IMR-90 (cell line): ENCODE measurements at regions not wholly inside any gene's neighbourhood (a gene's known extent, or its start where the extent isn't known, plus 50 kb on each side); places are given as distances from the start of the nearest gene placed in this dataset.

ENCODE experiments used
- ATAC-seq: fragments of 200-7000 bp; cut with Tn5 transposase; 2 replicates; pipeline ENCODE4 v1.9.1; 2020; ENCODE audit warnings: low read depth, mild to moderate bottlenecking, moderate library complexity
- BruUV-seq: library from RNA; stranded (reverse); fragments of 400-500 nt; replicated peaks from 2 replicates; lab custom pipeline; 2021; lab: Mats Ljungman, UMichigan
- CTCF ChIA-PET: fragments of 300-600 bp; formaldehyde crosslinking; extraction: SDS; loops from one replicate; lab custom pipeline; 2021; ENCODE audit warnings: antibody characterized with exemption; lab: Yijun Ruan, JAX
- POLR2A ChIA-PET: fragments of 300-600 bp; sonication (Branson Sonifier 250); formaldehyde crosslinking; loops from one replicate; lab custom pipeline; 2022; ENCODE audit warnings: antibody characterized with exemption; ENCODE audit not compliant: unreplicated experiment; lab: Charles Lee
- DNase-seq: peaks from one replicate; pipeline ENCODE4 v3.0.0; 2013
- H2AFZ ChIP-seq: replicated peaks from 2 replicates; pipeline ENCODE3; 2013; ENCODE audit warnings: low read length, mild to moderate bottlenecking; ENCODE audit not compliant: poor library complexity
- H2AK5ac ChIP-seq: 2 replicates; pipeline ENCODE4 v1.6.1; 2013; ENCODE audit warnings: low read depth, low read length, inconsistent platforms
- H2AK9ac ChIP-seq: replicated peaks from 2 replicates; pipeline ENCODE3; 2013; ENCODE audit warnings: mild to moderate bottlenecking, low read depth, low read length, moderate library complexity; ENCODE audit not compliant: poor library complexity
- H2BK120ac ChIP-seq: 2 replicates; pipeline ENCODE4 v1.6.1; 2013; ENCODE audit warnings: low read depth, low read length, inconsistent platforms
- H2BK15ac ChIP-seq: 3 replicates; pipeline ENCODE4 v1.6.1; 2013; ENCODE audit warnings: low read depth, low read length, inconsistent platforms
- H2BK20ac ChIP-seq: 2 replicates; pipeline ENCODE4 v1.6.1; 2013; ENCODE audit warnings: low read depth, mild to moderate bottlenecking, inconsistent platforms, low read length, moderate library complexity
- H2BK5ac ChIP-seq: 2 replicates; pipeline ENCODE4 v1.6.1; 2013; ENCODE audit warnings: mild to moderate bottlenecking, low read depth, low read length, inconsistent platforms; ENCODE audit not compliant: poor library complexity, severe bottlenecking
- H3K14ac ChIP-seq: replicated peaks from 2 replicates; pipeline ENCODE4 v1.6.1; 2013; ENCODE audit warnings: low read depth, low read length, inconsistent platforms
- H3K18ac ChIP-seq: 2 replicates; pipeline ENCODE4 v1.6.1; 2013; ENCODE audit warnings: low read depth, low read length, control low read depth
- H3K23ac ChIP-seq: 2 replicates; pipeline ENCODE4 v1.6.1; 2013; ENCODE audit warnings: low read depth, low read length, inconsistent platforms
- H3K27ac ChIP-seq: 2 replicates; pipeline ENCODE4 v1.5.1; 2013; ENCODE audit warnings: mild to moderate bottlenecking, control low read depth, low read length; ENCODE audit not compliant: insufficient read depth
- H3K27me3 ChIP-seq: 2 replicates; pipeline ENCODE4 v1.6.1; 2013; ENCODE audit warnings: low read length; ENCODE audit not compliant: control insufficient read depth, insufficient read depth
- H3K36me3 ChIP-seq: 2 replicates; pipeline ENCODE4 v1.6.1; 2013; ENCODE audit warnings: low read length, mixed read lengths; ENCODE audit not compliant: control insufficient read depth, insufficient read depth
- H3K4ac ChIP-seq: 2 replicates; pipeline ENCODE4 v1.6.1; 2013; ENCODE audit warnings: low read depth, low read length, inconsistent platforms
- H3K4me1 ChIP-seq: 2 replicates; pipeline ENCODE4 v1.6.1; 2013; ENCODE audit warnings: low read length, mixed read lengths; ENCODE audit not compliant: control insufficient read depth, insufficient read depth
- H3K4me2 ChIP-seq: 2 replicates; pipeline ENCODE4 v1.6.1; 2013; ENCODE audit warnings: low read depth, mild to moderate bottlenecking, control low read depth, low read length, moderate library complexity
- H3K4me3 ChIP-seq: 2 replicates; pipeline ENCODE4 v1.5.1; 2013; ENCODE audit warnings: low read depth, mild to moderate bottlenecking, control low read depth, low read length, moderate library complexity; ENCODE audit not compliant: insufficient read depth
- H3K56ac ChIP-seq: 2 replicates; pipeline ENCODE4 v1.6.1; 2013; ENCODE audit warnings: low read length, inconsistent platforms; ENCODE audit not compliant: insufficient read depth; ENCODE audit errors: extremely low read depth
- H3K79me1 ChIP-seq, 2 experiments: 2 replicates each; pipeline ENCODE4 v1.6.1; 2013; ENCODE audit warnings: low read length in 2 of 2, inconsistent platforms in 1 of 2, low read depth in 1 of 2
- H3K9ac ChIP-seq: 2 replicates; pipeline ENCODE4 v1.6.1; 2013; ENCODE audit warnings: low read depth, low read length, control low read depth
- H3K9me1 ChIP-seq: 2 replicates; pipeline ENCODE4 v1.6.1; 2013; ENCODE audit warnings: low read length, inconsistent platforms; ENCODE audit not compliant: insufficient read depth
- H3K9me3 ChIP-seq: 2 replicates; pipeline ENCODE4 v1.6.1; 2013; ENCODE audit warnings: low read length; ENCODE audit not compliant: control insufficient read depth, insufficient read depth
- H4K20me1 ChIP-seq: 2 replicates; pipeline ENCODE4 v1.6.1; 2013; ENCODE audit warnings: low read length, inconsistent platforms; ENCODE audit not compliant: insufficient read depth
- H4K5ac ChIP-seq: 2 replicates; pipeline ENCODE4 v1.6.1; 2013; ENCODE audit warnings: mild to moderate bottlenecking, low read depth, low read length, control low read depth
- H4K8ac ChIP-seq, 2 experiments: 2 replicates each; pipeline ENCODE4 v1.6.1; 2013; ENCODE audit warnings: low read depth in 2 of 2, low read length in 2 of 2, control low read depth in 1 of 2, inconsistent platforms in 1 of 2
- H4K91ac ChIP-seq: 2 replicates; pipeline ENCODE4 v1.6.1; 2013; ENCODE audit warnings: low read depth, low read length, inconsistent platforms; ENCODE audit not compliant: insufficient read depth
- BHLHE40 ChIP-seq: fragments of 150-350 bp; IDR thresholded peaks from 2 replicates; pipeline ENCODE4 v1.6.1; 2016; ENCODE audit warnings: mild to moderate bottlenecking, low read depth, low read length
- CEBPB ChIP-seq: IDR thresholded peaks from 2 replicates; pipeline ENCODE4 v1.6.1; 2012; ENCODE audit warnings: low read depth, low read length, improper control_type of control experiment
- CHD1 ChIP-seq: IDR thresholded peaks from 2 replicates; pipeline ENCODE4 v1.6.1; 2012; ENCODE audit warnings: low read depth, low read length, improper control_type of control experiment
- FOS ChIP-seq: fragments of 150-350 bp; IDR thresholded peaks from 2 replicates; pipeline ENCODE4 v1.6.1; 2016; ENCODE audit warnings: low read depth, low read length
- MAFK ChIP-seq: IDR thresholded peaks from 2 replicates; pipeline ENCODE4 v1.6.1; 2012; ENCODE audit warnings: low read depth, low read length, improper control_type of control experiment
- MAZ ChIP-seq: IDR thresholded peaks from 2 replicates; pipeline ENCODE4 v1.6.1; 2012; ENCODE audit warnings: low read depth, mild to moderate bottlenecking, low read length, improper control_type of control experiment, moderate library complexity, borderline replicate concordance
- MXI1 ChIP-seq: IDR thresholded peaks from 2 replicates; pipeline ENCODE4 v1.6.1; 2012; ENCODE audit warnings: low read depth, mild to moderate bottlenecking, low read length, moderate library complexity, borderline replicate concordance
- NFE2L2 ChIP-seq: fragments of 150-350 bp; IDR thresholded peaks from 2 replicates; pipeline ENCODE4 v1.6.1; 2016; ENCODE audit warnings: low read depth, mild to moderate bottlenecking, low read length
- POLR2A ChIP-seq: IDR thresholded peaks from 2 replicates; pipeline ENCODE4 v1.6.1; 2012; ENCODE audit warnings: mild to moderate bottlenecking, low read depth, low read length
- RAD21 ChIP-seq: IDR thresholded peaks from 2 replicates; pipeline ENCODE4 v1.6.1; 2012; ENCODE audit warnings: low read length, improper control_type of control experiment
- RCOR1 ChIP-seq: IDR thresholded peaks from 2 replicates; pipeline ENCODE4 v1.6.1; 2012; ENCODE audit warnings: mild to moderate bottlenecking, low read length, improper control_type of control experiment; ENCODE audit not compliant: insufficient replicate concordance
- RFX5 ChIP-seq: IDR thresholded peaks from 2 replicates; pipeline ENCODE4 v1.8.0; 2012; ENCODE audit warnings: low read depth, mild to moderate bottlenecking, low read length, moderate library complexity
- SMC3 ChIP-seq: fragments of 150-350 bp; IDR thresholded peaks from 2 replicates; pipeline ENCODE4 v1.6.1; 2016; ENCODE audit warnings: low read depth, mild to moderate bottlenecking, antibody characterized with exemption, low read length, moderate library complexity
- WGBS, 2 experiments: methylation state at CpG; one replicate each; pipeline versions ENCODE4 v1.1.5 to v1.1.7; 2013; ENCODE audit warnings: missing lambda C conversion rate in 2 of 2; ENCODE audit not compliant: insufficient read length in 1 of 2; ENCODE audit errors: extremely low coverage in 2 of 2; 5-methylcytosine and 5-hydroxymethylcytosine counted together
- dilution Hi-C: fragments of 300-500 bp; cut with HindIII; formaldehyde crosslinking; loops from one replicate; pipeline ENCODE4 v1.14.3; 2018; ENCODE audit warnings: low sequenced_read_pairs; ENCODE audit not compliant: unreplicated experiment
- in situ Hi-C: fragments of 300-500 bp; cut with MboI; formaldehyde crosslinking; loops from 3 replicates; pipeline ENCODE4 v1.14.3; 2019; ENCODE audit warnings: low sequenced_read_pairs, inconsistent platforms, mixed read lengths
- intact Hi-C: fragments of 100-400 bp; cut with micrococcal nuclease; formaldehyde crosslinking; loops from 2 replicates; pipeline ENCODE4 v1.10.0; 2022
- TF ChIP-seq, protein P1 (sequence below): conservative IDR thresholded peaks from 2 replicates; pipeline ENCODE4 v1.5.1; 2012; ENCODE audit warnings: mild to moderate bottlenecking, low read depth, low read length, improper control_type of control experiment
- TF ChIP-seq, protein P2 (sequence below): fragments of 150-350 bp; IDR thresholded peaks from 2 replicates; pipeline ENCODE4 v1.6.1; 2017; ENCODE audit warnings: mild to moderate bottlenecking, antibody characterized with exemption, low read length, low read depth
- TF ChIP-seq, protein P3 (sequence below): fragments of 150-350 bp; IDR thresholded peaks from 2 replicates; pipeline ENCODE4 v1.6.1; 2016; ENCODE audit warnings: low read depth, mild to moderate bottlenecking, low read length, moderate library complexity, borderline replicate concordance

DNA sequence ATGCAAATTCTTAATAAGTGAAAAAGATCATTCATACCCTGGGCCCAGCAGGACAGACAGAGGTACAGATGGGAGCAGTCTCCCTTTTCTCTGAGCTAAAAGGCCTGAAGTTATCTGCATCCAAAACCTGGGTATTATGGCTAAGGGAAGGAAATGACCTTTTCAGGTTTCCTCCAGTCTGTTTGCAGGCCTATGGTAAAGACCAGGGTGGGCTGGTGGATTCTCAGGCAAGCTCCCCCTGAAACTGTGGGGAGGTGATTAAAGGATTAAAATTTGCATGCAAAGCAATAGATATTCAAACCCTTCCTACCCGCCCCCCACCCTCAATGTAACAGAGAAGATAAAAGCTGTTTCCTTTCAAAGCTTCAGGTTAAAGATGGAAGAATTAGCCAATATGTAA is 471.8 kb upstream of the RUNX1 start:
- no TSS peak for BruUV-seq
- dilution Hi-C loops = no loop called here

More for the DNA sequence above, 471.8 kb upstream of the RUNX1 start:
- Histone ChIP-seq H3K9me1 (0 out of 2 replicates have a peak, but pooled peaks cover 3% of the 10 kb centered on the region), H4K5ac (no peak overlapping the region), H3K4me1 (no peaks in the 10 kb centered on the region; the same call in 1 of the 2 replicates), H3K14ac (no peak overlapping the region), H4K8ac (no peak overlapping the region), H2BK20ac (no peak overlapping the region), H2AK5ac (no peak overlapping the region), H4K91ac (no peak overlapping the region), H3K4me2 (no peak overlapping the region), H3K18ac (no peak overlapping the region), H3K27ac (no peak overlapping the region), H3K27me3 (no peaks in the 10 kb centered on the region), H4K20me1 (no peaks in the 10 kb centered on the region), H2BK5ac (no peak overlapping the region), H3K9me3 (no peaks in the 10 kb centered on the region), H3K4me3 (no peak overlapping the region), H2BK120ac (no peak overlapping the region), H2AK9ac (no peak overlapping the region), H3K36me3 (no peaks in the 10 kb centered on the region), H3K4ac (no peak overlapping the region), H2BK15ac (no peak overlapping the region), H3K9ac (no peak overlapping the region), H3K23ac (no peak overlapping the region), H3K79me1 (no peaks in the 10 kb centered on the region), H3K56ac (no peak overlapping the region), H2AFZ (no peak overlapping the region)
- no peak for ATAC-seq
- DNase-seq = no peak
- ChIA-PET POLR2A (no interaction called here), CTCF (no interaction called here)
- in situ Hi-C loops = no loop called here
- intact Hi-C loops = no loop called here
- TF ChIP-seq MAZ (no peak), MAFK (no peak), SMC3 (no peak), FOS (no peak), BHLHE40 (no peak), RAD21 (no peak), CHD1 (no peak), MXI1 (no peak), CEBPB (no peak), NFE2L2 (no peak), POLR2A (no peak), RFX5 (no peak), RCOR1 (no peak)
- TF ChIP-seq, protein P1, sequence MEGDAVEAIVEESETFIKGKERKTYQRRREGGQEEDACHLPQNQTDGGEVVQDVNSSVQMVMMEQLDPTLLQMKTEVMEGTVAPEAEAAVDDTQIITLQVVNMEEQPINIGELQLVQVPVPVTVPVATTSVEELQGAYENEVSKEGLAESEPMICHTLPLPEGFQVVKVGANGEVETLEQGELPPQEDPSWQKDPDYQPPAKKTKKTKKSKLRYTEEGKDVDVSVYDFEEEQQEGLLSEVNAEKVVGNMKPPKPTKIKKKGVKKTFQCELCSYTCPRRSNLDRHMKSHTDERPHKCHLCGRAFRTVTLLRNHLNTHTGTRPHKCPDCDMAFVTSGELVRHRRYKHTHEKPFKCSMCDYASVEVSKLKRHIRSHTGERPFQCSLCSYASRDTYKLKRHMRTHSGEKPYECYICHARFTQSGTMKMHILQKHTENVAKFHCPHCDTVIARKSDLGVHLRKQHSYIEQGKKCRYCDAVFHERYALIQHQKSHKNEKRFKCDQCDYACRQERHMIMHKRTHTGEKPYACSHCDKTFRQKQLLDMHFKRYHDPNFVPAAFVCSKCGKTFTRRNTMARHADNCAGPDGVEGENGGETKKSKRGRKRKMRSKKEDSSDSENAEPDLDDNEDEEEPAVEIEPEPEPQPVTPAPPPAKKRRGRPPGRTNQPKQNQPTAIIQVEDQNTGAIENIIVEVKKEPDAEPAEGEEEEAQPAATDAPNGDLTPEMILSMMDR = no peak
- TF ChIP-seq, protein P2, sequence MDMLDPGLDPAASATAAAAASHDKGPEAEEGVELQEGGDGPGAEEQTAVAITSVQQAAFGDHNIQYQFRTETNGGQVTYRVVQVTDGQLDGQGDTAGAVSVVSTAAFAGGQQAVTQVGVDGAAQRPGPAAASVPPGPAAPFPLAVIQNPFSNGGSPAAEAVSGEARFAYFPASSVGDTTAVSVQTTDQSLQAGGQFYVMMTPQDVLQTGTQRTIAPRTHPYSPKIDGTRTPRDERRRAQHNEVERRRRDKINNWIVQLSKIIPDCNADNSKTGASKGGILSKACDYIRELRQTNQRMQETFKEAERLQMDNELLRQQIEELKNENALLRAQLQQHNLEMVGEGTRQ = no peak
- TF ChIP-seq, protein P3, sequence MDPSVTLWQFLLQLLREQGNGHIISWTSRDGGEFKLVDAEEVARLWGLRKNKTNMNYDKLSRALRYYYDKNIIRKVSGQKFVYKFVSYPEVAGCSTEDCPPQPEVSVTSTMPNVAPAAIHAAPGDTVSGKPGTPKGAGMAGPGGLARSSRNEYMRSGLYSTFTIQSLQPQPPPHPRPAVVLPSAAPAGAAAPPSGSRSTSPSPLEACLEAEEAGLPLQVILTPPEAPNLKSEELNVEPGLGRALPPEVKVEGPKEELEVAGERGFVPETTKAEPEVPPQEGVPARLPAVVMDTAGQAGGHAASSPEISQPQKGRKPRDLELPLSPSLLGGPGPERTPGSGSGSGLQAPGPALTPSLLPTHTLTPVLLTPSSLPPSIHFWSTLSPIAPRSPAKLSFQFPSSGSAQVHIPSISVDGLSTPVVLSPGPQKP = no peak
- WGBS, 2 experiments = no CpG with 5 or more reads among the region's 1 CpG
